GM19238 (cell line): ENCODE measurements at regions not wholly inside any gene's neighbourhood (a gene's known extent, or its start where the extent isn't known, plus 50 kb on each side); places are given as distances from the start of the nearest gene placed in this dataset.

Experiments used
- DNase-seq: peaks from one replicate; pipeline ENCODE4 v3.0.0; 2011; ENCODE audit warnings: low spot score; ENCODE audit not compliant: insufficient read length

DNA sequence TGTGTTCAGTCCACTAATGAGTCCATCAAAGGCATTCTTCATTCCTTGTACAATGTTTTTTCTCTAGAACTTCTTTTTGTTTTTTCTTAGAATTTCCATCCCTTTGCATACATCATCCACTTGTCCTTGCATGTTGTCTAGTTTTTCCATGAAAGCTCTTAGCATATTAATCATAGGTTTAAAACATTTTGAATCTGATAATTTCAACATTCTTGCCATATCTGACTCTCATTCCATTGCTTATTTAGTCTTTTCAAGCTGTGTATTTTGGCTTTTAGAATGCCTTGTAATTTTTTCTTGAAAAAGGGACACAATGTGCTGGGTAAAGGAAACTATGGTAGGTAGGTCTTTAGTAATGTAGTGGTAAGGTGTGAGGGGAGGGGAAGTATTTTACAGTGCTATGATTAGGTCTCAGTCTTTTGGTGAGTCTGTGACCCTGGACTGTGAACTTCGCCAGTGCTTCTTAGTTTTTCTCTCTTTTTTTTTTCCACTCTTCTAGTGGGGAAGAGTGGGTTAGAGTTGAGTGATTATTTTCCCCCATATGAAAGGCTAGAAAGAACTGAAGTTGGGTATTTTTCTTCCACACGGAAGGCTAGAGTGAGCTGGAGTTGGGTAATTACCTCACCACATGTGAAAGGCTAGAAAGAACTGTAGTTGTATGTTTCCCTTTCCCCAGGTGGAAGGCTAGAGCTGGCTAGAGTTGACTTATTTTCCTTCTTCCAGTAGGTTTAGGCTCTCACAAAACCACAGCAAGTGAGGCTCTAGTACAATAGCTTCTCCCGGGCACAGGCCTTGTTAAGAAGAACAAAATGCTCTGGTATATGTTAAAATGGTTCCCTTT, 172.1 kb downstream of the SNX18 start:
- no peak for DNase-seq

DNA sequence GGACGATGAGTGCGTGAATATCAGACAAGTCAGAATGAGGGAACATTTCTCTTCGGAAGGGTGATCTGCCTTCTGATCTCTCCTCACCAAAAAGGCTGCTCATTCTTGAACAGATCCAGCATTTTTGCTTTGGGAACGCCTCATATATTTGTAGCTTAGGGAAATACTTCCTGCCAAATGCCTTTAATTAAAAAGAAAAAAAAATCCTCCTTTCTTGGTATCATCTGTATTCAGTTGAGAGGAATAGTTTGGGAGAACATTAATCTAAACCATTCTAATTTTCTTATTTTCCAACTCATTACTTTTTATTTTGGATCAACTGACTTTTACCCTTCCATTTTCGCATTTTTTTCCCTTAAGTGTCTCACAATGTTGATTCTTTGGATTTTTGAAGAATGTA, 163.4 kb downstream of the SNX18 start:
- DNase-seq: no peak

DNA sequence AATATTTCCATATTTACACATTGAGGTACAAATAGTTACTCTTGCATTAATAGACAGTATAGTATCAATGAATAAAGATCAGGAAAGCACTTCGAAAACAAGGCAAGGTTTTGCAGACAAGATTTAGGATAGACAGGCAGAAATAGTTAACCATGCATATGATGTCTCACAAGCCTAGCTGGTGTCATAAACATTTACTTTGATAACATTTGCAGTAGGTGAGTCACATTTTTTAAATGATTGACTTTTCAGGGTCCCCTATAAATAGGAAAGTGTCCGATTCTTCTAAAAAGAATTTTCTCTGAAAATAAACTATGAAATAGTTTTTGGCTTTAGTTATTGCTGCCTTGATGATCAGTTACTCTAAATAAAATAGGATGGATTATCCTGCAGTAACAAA, 162.1 kb downstream of the SNX18 start:
- no peak for DNase-seq

DNA sequence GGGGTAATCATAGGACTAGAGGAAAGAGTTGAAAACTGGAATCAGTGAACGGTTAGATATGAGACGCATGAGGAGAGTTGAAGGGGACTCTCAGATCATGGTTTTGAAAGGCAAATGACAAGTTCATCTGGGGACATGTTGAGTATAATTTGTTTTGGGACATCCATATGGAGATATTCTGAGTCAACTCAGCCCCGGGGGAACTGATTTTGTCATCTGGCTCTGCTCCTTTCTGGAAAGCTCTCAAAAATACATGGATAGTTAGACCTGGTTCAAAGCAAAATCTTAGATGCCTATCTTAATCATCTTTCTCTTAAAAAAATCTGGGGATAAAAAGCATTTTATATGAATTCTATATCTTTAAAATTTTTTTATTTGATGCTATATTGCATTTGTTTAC, 161.2 kb downstream of the SNX18 start:
- no peak for DNase-seq

GRCh38 chr5:54676481-54677340, 159.2 kb downstream of the SNX18 start:
- DNase-seq: no peak

- DNase-seq: no peak
These were observed 156.1 kb downstream of the SNX18 start for GRCh38 chr5:54673523-54674225.

DNA sequence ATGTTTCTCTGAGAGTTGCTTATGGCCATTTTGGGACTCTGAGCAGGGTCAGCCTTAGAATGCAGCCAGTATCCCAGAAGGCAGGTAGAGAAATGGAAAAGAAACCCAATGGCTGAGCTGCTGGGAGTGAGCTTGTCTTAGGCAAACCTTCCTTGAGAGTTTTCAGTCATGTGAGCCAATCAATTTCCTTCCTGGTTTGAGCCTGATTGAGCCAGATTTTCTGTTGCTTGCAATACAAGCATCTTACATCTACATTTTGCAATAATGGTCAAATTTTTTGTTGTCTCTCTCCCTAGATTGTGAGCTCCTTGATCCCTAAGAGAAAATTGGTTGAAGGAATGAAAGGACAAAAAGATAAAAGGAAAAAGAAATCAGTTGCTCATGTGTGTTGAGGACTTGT, 155.3 kb downstream of the SNX18 start:
- no peak for DNase-seq

- no peak for DNase-seq
These were observed 154.1 kb downstream of the SNX18 start for GRCh38 chr5:54671681-54672080.

DNA sequence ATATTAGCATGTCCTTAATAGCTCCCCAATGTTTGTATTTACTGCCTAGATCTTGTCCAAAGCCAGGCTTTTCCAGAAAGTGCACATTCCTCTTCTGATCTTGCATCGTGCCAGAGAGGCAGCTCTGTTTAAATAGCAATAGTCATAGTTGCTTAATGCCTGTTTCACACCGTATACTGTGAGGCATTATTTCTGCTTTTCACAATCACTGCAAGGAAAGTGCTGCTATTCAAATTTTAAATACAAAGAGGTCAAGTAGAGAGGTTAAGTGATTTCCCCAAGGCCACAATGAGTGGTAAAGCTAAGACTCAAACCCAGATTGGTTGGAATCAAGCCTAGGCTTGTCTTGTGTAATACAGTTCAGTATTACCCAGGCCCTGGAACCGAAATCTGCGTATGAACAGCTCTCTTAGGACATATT, 153.6 kb downstream of the SNX18 start:
- no peak for DNase-seq

GRCh38 chr5:54670281-54670680, 152.7 kb downstream of the SNX18 start:
- no peak for DNase-seq

GRCh38 chr5:54669845-54670244, 152.3 kb downstream of the SNX18 start:
- no peak for DNase-seq

DNA sequence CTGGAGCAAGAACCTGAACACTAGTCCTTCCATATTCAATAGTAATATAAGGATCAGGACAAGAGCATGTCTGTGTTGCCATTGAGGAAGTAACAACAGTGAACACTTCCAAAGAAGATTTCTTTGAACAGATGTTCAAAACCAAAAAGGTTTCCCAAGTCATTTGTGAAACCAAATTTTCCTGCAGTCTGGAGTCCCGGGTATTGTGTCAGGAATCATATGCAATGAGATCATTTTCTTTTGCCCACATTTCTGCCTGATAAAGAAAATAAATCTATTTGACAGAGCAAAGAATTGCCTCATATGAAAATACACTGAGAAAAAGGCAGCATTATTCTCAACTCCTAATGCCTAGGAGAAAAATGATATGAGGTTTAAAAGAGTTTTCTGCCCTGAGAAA, 151.7 kb downstream of the SNX18 start:
- no peak for DNase-seq

DNA sequence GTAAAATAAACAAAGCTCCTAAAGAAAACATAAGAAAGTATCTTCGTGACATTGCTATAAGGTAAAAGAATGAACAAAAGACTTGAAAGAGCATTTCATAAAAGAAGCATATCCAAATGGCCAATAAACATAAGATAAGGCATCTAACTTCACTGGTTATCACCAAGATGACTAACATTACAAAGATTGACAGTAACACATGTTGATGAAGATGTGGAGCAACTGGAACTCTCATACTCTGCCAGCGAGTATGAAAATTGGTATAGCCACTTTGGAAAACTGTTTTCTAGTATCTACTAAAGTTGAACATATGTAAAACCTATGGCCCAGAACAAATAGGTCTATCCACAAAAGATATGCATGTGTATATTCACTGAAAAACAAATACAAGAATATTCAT, 150.5 kb downstream of the SNX18 start:
- DNase-seq: no peak

GRCh38 chr5:54667136-54667535, 149.6 kb downstream of the SNX18 start:
- DNase-seq: no peak

- no peak for DNase-seq
These were observed 146.3 kb downstream of the SNX18 start for GRCh38 chr5:54663866-54664265.

DNA sequence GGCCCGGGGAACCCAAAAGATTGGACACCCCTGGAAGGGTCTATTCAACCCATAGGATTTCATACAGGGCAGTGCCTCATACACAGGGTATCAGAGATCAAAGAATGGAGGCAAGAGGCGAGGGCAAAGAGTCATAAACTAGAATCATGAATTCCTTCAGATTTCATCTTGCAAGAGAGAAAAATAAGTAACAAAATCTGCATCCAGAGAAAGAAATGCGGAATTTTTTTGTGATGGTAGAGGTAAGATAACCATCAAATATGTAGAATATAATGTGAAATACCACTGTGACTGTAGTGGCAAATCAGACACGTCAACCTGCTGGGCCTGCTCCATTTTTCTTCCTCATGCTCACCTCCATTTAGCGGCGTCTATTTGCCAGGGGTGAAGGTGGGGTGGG, 143.6 kb downstream of the SNX18 start:
- DNase-seq: no peak

DNA sequence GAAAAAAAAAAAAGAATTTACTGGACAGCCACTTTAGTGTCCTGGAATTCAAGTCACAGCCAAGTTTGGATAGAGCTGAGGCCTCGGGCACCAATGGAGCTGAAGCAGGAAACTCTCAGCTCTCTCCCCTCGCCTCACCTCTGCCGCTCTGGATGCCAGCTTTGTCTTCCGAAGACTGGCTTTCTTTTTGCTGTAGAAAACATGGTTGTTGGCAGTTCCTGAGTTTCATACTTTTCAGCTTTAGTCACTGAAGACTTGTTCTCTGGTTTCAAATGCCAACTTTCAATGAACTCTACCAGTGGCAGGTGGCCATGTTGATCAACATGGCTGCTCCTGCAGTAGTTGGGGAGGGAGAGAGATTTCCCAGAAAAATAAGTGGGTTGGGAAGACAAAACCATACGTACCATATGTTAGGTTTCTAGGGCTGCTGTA, 142.2 kb downstream of the SNX18 start:
- no peak for DNase-seq

GRCh38 chr5:54658010-54658409, 140.5 kb downstream of the SNX18 start:
- DNase-seq: no peak

- DNase-seq: no peak
These were observed 138.7 kb downstream of the SNX18 start for GRCh38 chr5:54656261-54656728.

DNA sequence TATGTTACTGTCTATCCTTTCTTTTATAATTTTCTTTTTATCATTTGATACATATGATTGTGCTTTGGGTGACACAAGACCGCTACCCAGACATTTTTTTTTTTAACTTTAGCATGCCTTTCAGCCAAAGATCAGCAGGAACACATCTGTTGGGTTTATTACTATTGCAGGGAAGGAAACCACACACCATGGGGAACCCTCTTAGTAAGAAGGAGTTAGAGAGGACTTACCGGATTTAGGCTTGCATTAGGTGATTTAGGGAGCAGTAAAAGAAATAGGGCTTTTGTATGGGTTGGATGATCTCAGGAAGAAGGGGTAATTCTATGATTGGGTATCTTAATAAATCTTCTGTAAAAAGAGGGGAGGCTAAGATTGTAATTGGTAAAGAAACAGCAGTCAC, 138.2 kb downstream of the SNX18 start:
- DNase-seq: no peak

DNA sequence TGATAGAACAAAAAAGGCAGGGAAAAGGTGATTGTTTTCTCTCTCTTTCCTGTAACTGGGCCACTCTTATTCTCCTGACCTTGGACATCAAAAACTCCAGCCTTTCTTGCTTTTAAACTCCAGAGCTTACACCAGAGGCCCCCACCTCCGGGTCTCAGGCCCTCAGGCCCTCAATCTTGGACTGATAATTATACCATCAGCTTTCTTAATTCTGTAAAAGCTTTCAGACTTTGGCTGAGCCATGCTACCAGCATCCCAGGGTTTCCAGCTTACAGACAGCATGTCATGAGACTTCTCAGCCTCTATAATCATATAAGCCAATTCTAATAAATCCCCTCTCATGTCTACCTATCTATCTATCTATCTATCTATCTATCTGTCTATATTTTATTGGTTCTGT, 137.7 kb downstream of the SNX18 start:
- no peak for DNase-seq
